ENCODE measurements at regions not wholly inside any gene's neighbourhood (a gene's known extent, or its start where the extent isn't known, plus 50 kb on each side); places are given as distances from the start of the nearest gene placed in this dataset.

GRCh38 chr6:4271761-4272470 is 136.5 kb upstream of the ECI2 start:
- 80% methylated on average over 2 of the region's 6 CpGs for WGBS (ENCODE audit: insufficient coverage)
- Histone ChIP-seq H3K36me3 (ENCODE audit: control insufficient read depth, insufficient read depth, low read length) (no peaks in the 10 kb centered on the region), H3K9me3 (ENCODE audit: control insufficient read depth, insufficient read depth, low read length) (no peaks in the 10 kb centered on the region), H3K27me3 (ENCODE audit: control insufficient read depth, insufficient read depth, low read length) (no peaks in the 10 kb centered on the region), H3K4me3 (ENCODE audit: low read depth, low read length) (no peak overlapping the region), H3K4me1 (ENCODE audit: control insufficient read depth, insufficient read depth, low read length) (no peaks in the 10 kb centered on the region), H3K27ac (ENCODE audit: low read depth, low read length) (no peak overlapping the region)
- DNase-seq (ENCODE audit: low read depth in 4 of 6, low spot score in 6 of 6): no peak

GRCh38 chr6:4270776-4271175 is 135.4 kb upstream of the ECI2 start:
- peak in 1 of 6 donors; percentile 27 for DNase-seq (ENCODE audit: low read depth in 4 of 6, low spot score in 6 of 6)

GRCh38 chr6:4270001-4270400 is 134.6 kb upstream of the ECI2 start:
- no peaks in the 10 kb centered on the region for H3K4me1 ChIP-seq (ENCODE audit: control insufficient read depth, insufficient read depth, low read length)

More at GRCh38 chr6:4270776-4271175, 135.4 kb upstream of the ECI2 start:
- 80% methylated on average over 1 of the region's 1 CpG for WGBS (ENCODE audit: insufficient coverage)
- Histone ChIP-seq H3K36me3 (ENCODE audit: control insufficient read depth, insufficient read depth, low read length) (no peaks in the 10 kb centered on the region), H3K4me1 (ENCODE audit: control insufficient read depth, insufficient read depth, low read length) (no peaks in the 10 kb centered on the region), H3K9me3 (ENCODE audit: control insufficient read depth, insufficient read depth, low read length) (no peaks in the 10 kb centered on the region), H3K4me3 (ENCODE audit: low read depth, low read length) (no peak overlapping the region), H3K27ac (ENCODE audit: low read depth, low read length) (no peak overlapping the region), H3K27me3 (ENCODE audit: control insufficient read depth, insufficient read depth, low read length) (no peaks in the 10 kb centered on the region)

GRCh38 chr6:4268171-4268570 is 132.8 kb upstream of the ECI2 start:
- no peak for DNase-seq (ENCODE audit: low read depth in 4 of 6, low spot score in 6 of 6)
- 95% methylated on average over 2 of the region's 2 CpGs for WGBS (ENCODE audit: insufficient coverage)
- no peaks in the 10 kb centered on the region for H3K4me1 ChIP-seq (ENCODE audit: control insufficient read depth, insufficient read depth, low read length)
- no peak overlapping the region for H3K27ac ChIP-seq (ENCODE audit: low read depth, low read length)
- no peaks in the 10 kb centered on the region for H3K36me3 ChIP-seq (ENCODE audit: control insufficient read depth, insufficient read depth, low read length)
- no peaks in the 10 kb centered on the region for H3K9me3 ChIP-seq (ENCODE audit: control insufficient read depth, insufficient read depth, low read length)
- no peaks in the 10 kb centered on the region for H3K27me3 ChIP-seq (ENCODE audit: control insufficient read depth, insufficient read depth, low read length)
- no peak overlapping the region for H3K4me3 ChIP-seq (ENCODE audit: low read depth, low read length)

More at GRCh38 chr6:4270001-4270400, 134.6 kb upstream of the ECI2 start:
- H3K27me3 ChIP-seq (ENCODE audit: control insufficient read depth, insufficient read depth, low read length): no peaks in the 10 kb centered on the region
- H3K27ac ChIP-seq (ENCODE audit: low read depth, low read length): no peak overlapping the region
- H3K9me3 ChIP-seq (ENCODE audit: control insufficient read depth, insufficient read depth, low read length): no peaks in the 10 kb centered on the region
- H3K4me3 ChIP-seq (ENCODE audit: low read depth, low read length): no peak overlapping the region
- DNase-seq (ENCODE audit: low read depth in 4 of 6, low spot score in 6 of 6): peak in 1 of 6 donors; percentile 18
- H3K36me3 ChIP-seq (ENCODE audit: control insufficient read depth, insufficient read depth, low read length): no peaks in the 10 kb centered on the region
- 85% methylated on average over 2 of the region's 4 CpGs for WGBS (ENCODE audit: insufficient coverage)

- no peak for DNase-seq (ENCODE audit: low read depth in 4 of 6, low spot score in 6 of 6)
- H3K4me1 ChIP-seq (ENCODE audit: control insufficient read depth, insufficient read depth, low read length): no peaks in the 10 kb centered on the region
- H3K36me3 ChIP-seq (ENCODE audit: control insufficient read depth, insufficient read depth, low read length): no peaks in the 10 kb centered on the region
- no peak overlapping the region for H3K4me3 ChIP-seq (ENCODE audit: low read depth, low read length)
- no peaks in the 10 kb centered on the region for H3K9me3 ChIP-seq (ENCODE audit: control insufficient read depth, insufficient read depth, low read length)
- no peaks in the 10 kb centered on the region for H3K27me3 ChIP-seq (ENCODE audit: control insufficient read depth, insufficient read depth, low read length)
- 98% methylated on average over 6 of the region's 7 CpGs for WGBS (ENCODE audit: insufficient coverage)
- no peak overlapping the region for H3K27ac ChIP-seq (ENCODE audit: low read depth, low read length)
Observed at GRCh38 chr6:4265740-4266139, 130.4 kb upstream of the ECI2 start.

GRCh38 chr6:4264601-4265000 is 129.2 kb upstream of the ECI2 start:
- no peaks in the 10 kb centered on the region for H3K4me1 ChIP-seq (ENCODE audit: control insufficient read depth, insufficient read depth, low read length)
- H3K36me3 ChIP-seq (ENCODE audit: control insufficient read depth, insufficient read depth, low read length): no peaks in the 10 kb centered on the region
- H3K27me3 ChIP-seq (ENCODE audit: control insufficient read depth, insufficient read depth, low read length): no peaks in the 10 kb centered on the region
- H3K4me3 ChIP-seq (ENCODE audit: low read depth, low read length): no peak overlapping the region
- no peaks in the 10 kb centered on the region for H3K9me3 ChIP-seq (ENCODE audit: control insufficient read depth, insufficient read depth, low read length)
- no peak overlapping the region for H3K27ac ChIP-seq (ENCODE audit: low read depth, low read length)
- DNase-seq (ENCODE audit: low read depth in 4 of 6, low spot score in 6 of 6): no peak
- WGBS (ENCODE audit: insufficient coverage): 89% methylated on average over 1 of the region's 1 CpG

- no peak overlapping the region for H3K4me3 ChIP-seq (ENCODE audit: low read depth, low read length)
- WGBS (ENCODE audit: insufficient coverage): 93% methylated on average over 3 of the region's 3 CpGs
- H3K9me3 ChIP-seq (ENCODE audit: control insufficient read depth, insufficient read depth, low read length): no peaks in the 10 kb centered on the region
- H3K27ac ChIP-seq (ENCODE audit: low read depth, low read length): no peak overlapping the region
- no peak for DNase-seq (ENCODE audit: low read depth in 4 of 6, low spot score in 6 of 6)
- no peaks in the 10 kb centered on the region for H3K36me3 ChIP-seq (ENCODE audit: control insufficient read depth, insufficient read depth, low read length)
- H3K27me3 ChIP-seq (ENCODE audit: control insufficient read depth, insufficient read depth, low read length): no peaks in the 10 kb centered on the region
- no peaks in the 10 kb centered on the region for H3K4me1 ChIP-seq (ENCODE audit: control insufficient read depth, insufficient read depth, low read length)
Observed at GRCh38 chr6:4264081-4264480, 128.7 kb upstream of the ECI2 start.

- H3K27me3 ChIP-seq (ENCODE audit: control insufficient read depth, insufficient read depth, low read length): no peaks in the 10 kb centered on the region
- H3K4me1 ChIP-seq (ENCODE audit: control insufficient read depth, insufficient read depth, low read length): no peaks in the 10 kb centered on the region
- H3K4me3 ChIP-seq (ENCODE audit: low read depth, low read length): no peak overlapping the region
- DNase-seq (ENCODE audit: low read depth in 4 of 6, low spot score in 6 of 6): no peak
- no peaks in the 10 kb centered on the region for H3K9me3 ChIP-seq (ENCODE audit: control insufficient read depth, insufficient read depth, low read length)
- H3K27ac ChIP-seq (ENCODE audit: low read depth, low read length): no peak overlapping the region
- WGBS (ENCODE audit: insufficient coverage): no CpG with 5 or more reads among the region's 1 CpG
- H3K36me3 ChIP-seq (ENCODE audit: control insufficient read depth, insufficient read depth, low read length): no peaks in the 10 kb centered on the region
Observed at GRCh38 chr6:4262526-4262925, 127.2 kb upstream of the ECI2 start.

GRCh38 chr6:4259391-4259790 is 124.0 kb upstream of the ECI2 start:
- no peaks in the 10 kb centered on the region for H3K36me3 ChIP-seq (ENCODE audit: control insufficient read depth, insufficient read depth, low read length)
- no peaks in the 10 kb centered on the region for H3K4me1 ChIP-seq (ENCODE audit: control insufficient read depth, insufficient read depth, low read length)
- H3K9me3 ChIP-seq (ENCODE audit: control insufficient read depth, insufficient read depth, low read length): no peaks in the 10 kb centered on the region
- no peaks in the 10 kb centered on the region for H3K27me3 ChIP-seq (ENCODE audit: control insufficient read depth, insufficient read depth, low read length)
- no peak for DNase-seq (ENCODE audit: low read depth in 4 of 6, low spot score in 6 of 6)
- no peak overlapping the region for H3K4me3 ChIP-seq (ENCODE audit: low read depth, low read length)
- WGBS (ENCODE audit: insufficient coverage): 85% methylated on average over 3 of the region's 4 CpGs
- H3K27ac ChIP-seq (ENCODE audit: low read depth, low read length): no peak overlapping the region

- Histone ChIP-seq H3K27me3 (ENCODE audit: control insufficient read depth, insufficient read depth, low read length) (no peaks in the 10 kb centered on the region), H3K4me1 (ENCODE audit: control insufficient read depth, insufficient read depth, low read length) (peaks cover 1% of the 10 kb centered on the region), H3K27ac (ENCODE audit: low read depth, low read length) (no peak overlapping the region), H3K36me3 (ENCODE audit: control insufficient read depth, insufficient read depth, low read length) (no peaks in the 10 kb centered on the region), H3K4me3 (ENCODE audit: low read depth, low read length) (no peak overlapping the region), H3K9me3 (ENCODE audit: control insufficient read depth, insufficient read depth, low read length) (no peaks in the 10 kb centered on the region)
- 57% methylated on average over 3 of the region's 5 CpGs for WGBS (ENCODE audit: insufficient coverage)
- DNase-seq (ENCODE audit: low read depth in 4 of 6, low spot score in 6 of 6): no peak
Observed at GRCh38 chr6:4258733-4259132, 123.4 kb upstream of the ECI2 start.

Measured in spinal cord (tissue), 9 donors.